Duodenal mucosa (tissue), 2 donors: ENCODE measurements at regions not wholly inside any gene's neighbourhood (a gene's known extent, or its start where the extent isn't known, plus 50 kb on each side); places are given as distances from the start of the nearest gene placed in this dataset.

Experiments used
- H3K27ac ChIP-seq: one replicate; pipeline ENCODE4 v1.7.0; 2013; ENCODE audit warnings: low read depth, low read length
- H3K27me3 ChIP-seq, 2 donors: one replicate each; pipeline ENCODE4 v1.7.0; 2013; ENCODE audit warnings: low read length in 2 of 2, control low read depth in 1 of 2; ENCODE audit not compliant: insufficient read depth in 2 of 2, control insufficient read depth in 1 of 2
- H3K36me3 ChIP-seq, 2 donors: one replicate each; pipeline ENCODE4 v1.7.0; 2013; ENCODE audit warnings: low read length in 2 of 2, control low read depth in 1 of 2; ENCODE audit not compliant: insufficient read depth in 2 of 2, control insufficient read depth in 1 of 2
- H3K4me1 ChIP-seq, 2 donors: one replicate each; pipeline ENCODE4 v1.7.0; 2013; ENCODE audit warnings: low read length in 2 of 2, control low read depth in 1 of 2; ENCODE audit not compliant: insufficient read depth in 2 of 2, control insufficient read depth in 1 of 2
- H3K4me3 ChIP-seq, 2 donors: one replicate each; pipeline ENCODE4 v1.7.0; 2013; ENCODE audit warnings: low read length in 2 of 2, low read depth in 1 of 2
- H3K9ac ChIP-seq, 2 donors: one replicate each; pipeline ENCODE4 v1.7.0; 2013; ENCODE audit warnings: low read length in 2 of 2, low read depth in 1 of 2
- H3K9me3 ChIP-seq, 2 donors: one replicate each; pipeline ENCODE4 v1.7.0; 2013; ENCODE audit warnings: low read length in 2 of 2, control low read depth in 1 of 2; ENCODE audit not compliant: control insufficient read depth in 1 of 2

GRCh38 chr2:19753314-19753713, 148.5 kb downstream of the TTC32 start:
- H3K27me3 ChIP-seq: no peaks in the 10 kb centered on the region
- H3K4me1 ChIP-seq: no peaks in the 10 kb centered on the region

DNA sequence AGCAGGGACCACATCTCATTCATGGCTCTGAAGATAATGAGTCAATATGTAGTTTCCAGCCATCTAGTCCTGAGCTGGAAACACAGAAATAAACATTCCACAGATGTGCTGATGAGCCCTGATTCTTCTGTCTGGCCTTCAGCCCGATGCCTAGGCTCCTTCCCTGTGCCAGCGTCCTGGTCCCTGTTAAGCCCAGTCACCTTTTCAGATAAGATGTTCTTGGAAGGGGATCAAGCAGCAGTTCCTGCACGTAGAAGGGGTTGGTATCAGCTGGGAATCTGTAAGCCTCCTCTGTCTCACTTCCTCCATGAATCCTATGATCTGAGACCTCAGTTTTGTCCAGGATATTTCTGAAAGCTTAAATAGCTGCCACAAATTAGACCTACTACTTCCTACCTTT, 149.3 kb downstream of the TTC32 start:
- H3K27me3 ChIP-seq: no peaks in the 10 kb centered on the region
- H3K4me1 ChIP-seq: no peaks in the 10 kb centered on the region
- no peaks in the 10 kb centered on the region for H3K9me3 ChIP-seq
- H3K27ac ChIP-seq: no peak overlapping the region
- no peaks in the 10 kb centered on the region for H3K36me3 ChIP-seq
- H3K9ac ChIP-seq: no peak overlapping the region
- no peak overlapping the region for H3K4me3 ChIP-seq

More at GRCh38 chr2:19753314-19753713, 148.5 kb downstream of the TTC32 start:
- H3K27ac ChIP-seq: no peak overlapping the region
- H3K9ac ChIP-seq: no peak overlapping the region
- no peaks in the 10 kb centered on the region for H3K36me3 ChIP-seq
- H3K4me3 ChIP-seq: no peak overlapping the region
- H3K9me3 ChIP-seq: no peaks in the 10 kb centered on the region

DNA sequence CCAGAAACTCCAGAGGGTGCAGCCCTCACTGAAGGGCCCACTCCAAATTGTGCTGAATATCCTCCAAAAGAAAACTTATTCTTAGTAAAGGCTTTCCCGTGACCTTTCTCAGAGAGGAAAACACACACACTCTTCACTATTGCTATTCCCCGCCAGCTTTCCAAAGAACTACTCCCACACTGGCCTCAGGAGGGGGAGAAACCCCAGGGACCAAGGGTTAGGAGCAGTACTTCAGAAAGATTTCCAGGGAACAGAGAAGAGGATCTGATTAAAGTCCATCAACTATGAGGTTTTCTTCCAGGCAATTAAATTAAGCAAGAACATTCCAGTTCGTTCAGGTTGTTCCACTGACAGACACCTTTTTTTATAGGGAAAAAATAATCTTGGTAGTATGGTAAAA, 150.2 kb downstream of the TTC32 start:
- Histone ChIP-seq H3K27me3 (no peaks in the 10 kb centered on the region), H3K4me1 (no peaks in the 10 kb centered on the region), H3K36me3 (no peaks in the 10 kb centered on the region), H3K4me3 (no peak overlapping the region), H3K9me3 (no peaks in the 10 kb centered on the region), H3K27ac (no peak overlapping the region), H3K9ac (no peak overlapping the region)

DNA sequence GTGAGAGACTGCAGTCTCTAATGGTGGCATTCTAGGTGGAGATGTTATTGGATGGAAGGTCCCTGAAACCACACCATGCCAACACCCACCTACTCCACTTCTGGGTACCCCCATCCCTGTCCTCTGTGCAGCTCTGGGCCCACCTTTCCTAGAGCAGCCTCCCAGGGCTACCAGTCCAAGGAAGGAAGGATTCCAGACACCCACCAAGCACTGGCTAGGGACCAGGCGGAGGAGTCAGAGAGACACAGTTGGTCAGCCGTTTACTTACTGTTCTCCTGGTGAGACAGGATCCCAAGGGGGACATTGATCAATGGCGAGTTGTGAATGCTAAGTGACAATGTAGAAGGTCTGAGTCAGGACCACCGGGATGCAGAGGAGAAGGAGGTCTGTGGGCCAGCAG, 151.6 kb downstream of the TTC32 start:
- Histone ChIP-seq H3K27me3 (no peaks in the 10 kb centered on the region), H3K36me3 (no peaks in the 10 kb centered on the region), H3K27ac (no peak overlapping the region), H3K9ac (no peak overlapping the region), H3K4me1 (no peaks in the 10 kb centered on the region), H3K4me3 (no peak overlapping the region), H3K9me3 (no peaks in the 10 kb centered on the region)

DNA sequence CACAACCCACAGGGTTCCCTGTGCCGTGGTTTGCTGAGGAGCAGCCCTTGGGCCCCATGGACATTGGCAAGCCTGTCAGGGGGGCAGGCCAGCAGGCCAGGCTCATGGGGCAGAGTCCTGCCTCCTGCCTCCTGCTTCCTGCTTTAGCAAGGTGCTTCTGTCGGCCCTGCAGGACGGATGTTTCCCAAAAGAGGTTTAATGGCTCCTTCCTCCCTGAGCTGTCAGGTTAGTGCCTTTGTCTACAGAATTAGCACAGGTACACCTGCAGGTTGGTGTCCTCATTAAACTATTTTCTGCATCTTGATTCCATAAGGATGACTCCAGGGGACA, 152.3 kb downstream of the TTC32 start:
- H3K36me3 ChIP-seq: no peaks in the 10 kb centered on the region
- no peak overlapping the region for H3K27ac ChIP-seq
- no peak overlapping the region for H3K9ac ChIP-seq
- no peaks in the 10 kb centered on the region for H3K9me3 ChIP-seq
- no peaks in the 10 kb centered on the region for H3K4me1 ChIP-seq
- no peaks in the 10 kb centered on the region for H3K27me3 ChIP-seq
- H3K4me3 ChIP-seq: no peak overlapping the region

DNA sequence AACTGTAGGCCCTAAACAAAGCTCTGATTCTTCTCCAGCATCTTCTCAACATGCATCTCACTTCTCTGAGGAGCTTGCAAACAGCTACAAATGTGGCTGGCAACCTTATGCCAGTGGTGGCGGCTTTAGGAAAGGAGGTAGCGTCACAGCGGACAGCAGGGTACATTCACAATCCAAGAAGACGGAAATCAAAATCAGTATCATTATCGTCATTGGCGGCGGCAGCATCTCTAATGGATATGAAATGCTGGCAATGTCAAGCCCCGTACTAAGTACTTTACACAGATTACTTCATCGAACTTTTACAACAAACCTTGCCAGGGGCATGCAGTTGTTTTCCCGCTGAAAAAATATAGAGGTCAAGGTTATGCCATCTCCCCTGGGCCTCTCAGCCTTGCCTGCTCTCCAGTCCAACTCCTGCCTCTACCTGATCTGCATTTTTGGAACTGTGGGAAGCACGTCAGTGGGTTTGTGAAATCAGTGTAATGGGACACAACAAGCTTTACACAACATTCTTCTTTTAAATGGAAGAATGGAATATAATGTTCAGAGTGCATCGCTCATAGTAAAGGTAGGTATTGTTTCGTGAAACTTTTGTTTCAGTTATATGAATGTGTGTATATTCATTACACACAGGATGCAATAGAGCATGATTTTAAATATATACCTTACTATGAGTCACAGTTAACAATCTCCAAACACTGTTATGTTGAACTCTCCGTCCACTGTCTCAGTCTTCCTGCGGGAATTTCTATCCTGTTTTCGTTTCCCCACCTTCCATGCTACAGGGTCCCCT, 152.9 kb downstream of the TTC32 start:
- Histone ChIP-seq H3K27me3 (no peaks in the 10 kb centered on the region), H3K9ac (no peak overlapping the region), H3K36me3 (no peaks in the 10 kb centered on the region), H3K4me1 (no peaks in the 10 kb centered on the region), H3K27ac (no peak overlapping the region), H3K4me3 (no peak overlapping the region), H3K9me3 (no peaks in the 10 kb centered on the region)

DNA sequence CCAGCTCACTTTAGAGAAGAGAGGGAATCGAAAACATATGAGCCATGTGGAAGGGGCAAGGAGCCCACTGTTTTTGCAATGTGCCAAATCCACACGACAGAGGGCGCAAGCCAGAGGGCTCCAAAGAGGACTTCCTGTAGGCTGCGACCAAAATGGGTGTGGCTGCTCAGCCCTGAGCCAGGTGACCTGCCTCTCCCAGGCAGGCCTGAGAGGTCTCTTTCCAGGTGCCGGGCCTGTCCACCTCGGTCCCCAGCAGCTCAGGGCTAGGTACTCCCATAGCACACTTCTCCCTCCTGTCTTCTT, 153.8 kb downstream of the TTC32 start:
- no peak overlapping the region for H3K27ac ChIP-seq

DNA sequence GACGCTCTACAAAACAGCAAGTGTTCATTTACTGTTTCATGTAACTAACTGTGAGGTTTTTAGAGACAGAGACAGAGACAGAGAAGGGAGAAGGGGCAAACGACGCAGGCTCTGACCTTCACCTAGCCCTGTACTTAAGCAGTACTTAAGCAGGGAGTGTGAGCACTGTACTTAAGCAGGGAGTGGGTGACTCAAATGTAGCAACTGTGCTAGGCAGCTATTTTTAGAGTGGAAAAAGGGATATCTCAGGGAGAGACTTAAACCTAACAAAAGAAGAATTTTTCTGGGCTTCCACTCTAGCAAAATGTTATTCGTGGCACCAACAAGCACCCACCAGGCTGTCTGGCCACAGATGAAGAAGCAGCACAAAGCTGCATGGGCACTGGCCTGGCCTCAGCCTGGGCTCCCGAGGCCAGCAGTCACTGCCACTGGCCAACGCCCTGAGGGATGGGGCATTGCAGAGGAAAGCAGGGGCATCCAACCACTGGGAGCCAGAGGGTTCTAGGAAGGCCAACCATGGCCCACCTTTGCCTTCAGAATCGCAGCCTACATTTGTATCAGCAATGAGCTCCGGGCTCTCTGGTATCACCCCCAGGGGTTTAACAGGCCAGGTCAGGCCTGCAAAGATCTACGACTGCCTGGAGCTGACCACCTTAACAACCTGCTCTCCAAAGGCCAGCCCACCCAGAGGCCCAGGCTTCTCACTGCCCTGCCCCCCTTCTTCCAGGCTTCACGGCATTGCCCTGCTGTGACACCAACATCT, 154.3 kb downstream of the TTC32 start:
- Histone ChIP-seq H3K27ac (no peak overlapping the region), H3K27me3 (no peaks in the 10 kb centered on the region), H3K9ac (no peak overlapping the region)

More for the DNA sequence above, 153.8 kb downstream of the TTC32 start:
- Histone ChIP-seq H3K4me1 (no peaks in the 10 kb centered on the region), H3K9ac (no peak overlapping the region), H3K36me3 (no peaks in the 10 kb centered on the region), H3K9me3 (no peaks in the 10 kb centered on the region), H3K4me3 (no peak overlapping the region), H3K27me3 (no peaks in the 10 kb centered on the region)

GRCh38 chr2:19746611-19747309, 155.0 kb downstream of the TTC32 start:
- no peak overlapping the region for H3K4me3 ChIP-seq
- no peaks in the 10 kb centered on the region for H3K36me3 ChIP-seq
- H3K9me3 ChIP-seq: no peaks in the 10 kb centered on the region
- H3K27me3 ChIP-seq: no peaks in the 10 kb centered on the region
- no peak overlapping the region for H3K9ac ChIP-seq
- no peak overlapping the region for H3K27ac ChIP-seq
- no peaks in the 10 kb centered on the region for H3K4me1 ChIP-seq

More for the DNA sequence above, 154.3 kb downstream of the TTC32 start:
- Histone ChIP-seq H3K9me3 (no peaks in the 10 kb centered on the region), H3K4me3 (no peak overlapping the region), H3K36me3 (no peaks in the 10 kb centered on the region), H3K4me1 (no peaks in the 10 kb centered on the region)

GRCh38 chr2:19746137-19746600, 155.6 kb downstream of the TTC32 start:
- no peak overlapping the region for H3K9ac ChIP-seq
- no peaks in the 10 kb centered on the region for H3K27me3 ChIP-seq
- no peaks in the 10 kb centered on the region for H3K9me3 ChIP-seq
- no peak overlapping the region for H3K27ac ChIP-seq
- H3K4me3 ChIP-seq: no peak overlapping the region
- H3K4me1 ChIP-seq: no peaks in the 10 kb centered on the region
- no peaks in the 10 kb centered on the region for H3K36me3 ChIP-seq
